GM12878 (cell line): ENCODE measurements at regions not wholly inside any gene's neighbourhood (a gene's known extent, or its start where the extent isn't known, plus 50 kb on each side); places are given as distances from the start of the nearest gene placed in this dataset.

Experiments used
- ATAC-seq: fragments of 200-7000 bp; cut with Tn5 transposase; 3 replicates; pipeline ENCODE4 v1.9.1; 2020; ENCODE audit warnings: mild to moderate bottlenecking, moderate library complexity
- BruUV-seq: library from RNA; stranded (reverse); fragments of 400-500 nt; replicated peaks from 2 replicates; lab custom pipeline; 2021; lab: Mats Ljungman, UMichigan
- CTCF ChIA-PET: fragments of 300-600 bp; sonication (Branson Sonifier 250); formaldehyde crosslinking; extraction: SDS; loops from one replicate; lab custom pipeline; 2021; ENCODE audit warnings: inconsistent platforms; lab: Yijun Ruan, JAX
- POLR2A ChIA-PET: fragments of 350-600 bp; formaldehyde crosslinking; extraction: SDS; loops from one replicate; lab custom pipeline; 2021; ENCODE audit warnings: inconsistent platforms; lab: Charles Lee
- RAD21 ChIA-PET: fragments of 300-600 bp; sonication (Branson Sonifier 250); formaldehyde crosslinking; loops from one replicate; lab custom pipeline; 2023; ENCODE audit warnings: antibody characterized with exemption; ENCODE audit not compliant: unreplicated experiment; lab: Charles Lee
- SMC1A ChIA-PET: fragments of 300-600 bp; sonication (Branson Sonifier 250); formaldehyde crosslinking; loops from one replicate; lab custom pipeline; 2023; ENCODE audit not compliant: unreplicated experiment, uncharacterized antibody; lab: Charles Lee
- DNase-seq: peaks from one replicate; pipeline ENCODE4 v3.0.0-alpha.2; 2011; ENCODE audit warnings: low read depth, low spot score
- FAIRE-seq: peaks from 3 replicates; lab custom pipeline; 2011; peaks lifted over from hg19 to GRCh38; lab: Jason Lieb, UNC
- H2AFZ ChIP-seq: 2 replicates; pipeline ENCODE4 v1.6.0; 2011; ENCODE audit warnings: low read depth, low read length, control low read depth; ENCODE audit not compliant: control insufficient read depth
- H3K27ac ChIP-seq: 2 replicates; pipeline ENCODE4 v1.5.1; 2011; ENCODE audit warnings: control low read depth; ENCODE audit not compliant: control insufficient read depth, insufficient read depth
- H3K27me3 ChIP-seq, 2 experiments: replicated peaks in 1 of 2; 2 replicates each; pipeline versions ENCODE4 v1.6.0 to v1.6.1; 2011; ENCODE audit warnings: low read length in 1 of 2; ENCODE audit not compliant: control insufficient read depth in 2 of 2, insufficient read depth in 2 of 2
- H3K36me3 ChIP-seq, 2 experiments: 2 replicates each; pipeline ENCODE4 v1.5.1; 2011; ENCODE audit warnings: low read length in 1 of 2; ENCODE audit not compliant: control insufficient read depth in 2 of 2, insufficient read depth in 2 of 2
- H3K4me1 ChIP-seq: 2 replicates; pipeline ENCODE4 v1.6.1; 2011; ENCODE audit warnings: mild to moderate bottlenecking, low read length, moderate library complexity, mixed read lengths; ENCODE audit not compliant: control insufficient read depth, insufficient read depth
- H3K4me2 ChIP-seq: 2 replicates; pipeline ENCODE4 v1.6.0; 2011; ENCODE audit warnings: control low read depth; ENCODE audit not compliant: control insufficient read depth, insufficient read depth
- H3K4me3 ChIP-seq: fragments of 200-600 bp; sonication (generic); 2 replicates; pipeline ENCODE4 v1.5.1; 2016
- H3K79me2 ChIP-seq: 2 replicates; pipeline ENCODE4 v1.6.0; 2011; ENCODE audit warnings: low read length; ENCODE audit not compliant: control insufficient read depth, insufficient read depth
- H3K9ac ChIP-seq: 2 replicates; pipeline ENCODE4 v1.8.0; 2011; ENCODE audit warnings: low read length, control low read depth, mixed read lengths; ENCODE audit not compliant: control insufficient read depth, insufficient read depth
- H3K9me3 ChIP-seq: replicated peaks from 3 replicates; pipeline ENCODE4 v1.5.1; 2011; ENCODE audit warnings: mild to moderate bottlenecking, low read length; ENCODE audit not compliant: control insufficient read depth, insufficient read depth
- H4K20me1 ChIP-seq: 2 replicates; pipeline ENCODE4 v1.6.0; 2011; ENCODE audit not compliant: control insufficient read depth, insufficient read depth
- DPF2 ChIP-seq: fragments of 450-650 bp; IDR thresholded peaks from 2 replicates; pipeline ENCODE4 v1.6.1; 2017; ENCODE audit warnings: mild to moderate bottlenecking
- HDAC6 ChIP-seq: fragments of 200-600 bp; sonication (generic); IDR thresholded peaks from one replicate; pipeline ENCODE4 v1.8.0; 2017; ENCODE audit warnings: antibody characterized with exemption; ENCODE audit not compliant: unreplicated experiment
- PML ChIP-seq: IDR thresholded peaks from 2 replicates; pipeline ENCODE4 v1.6.1; 2012; ENCODE audit warnings: low read length, inconsistent platforms
- RELA ChIP-seq: fragments of 450-650 bp; IDR thresholded peaks from 2 replicates; pipeline ENCODE4 v1.8.0; 2014; ENCODE audit warnings: borderline replicate concordance; ENCODE audit not compliant: partially characterized antibody
- RFX5 ChIP-seq: IDR thresholded peaks from 2 replicates; pipeline ENCODE4 v1.6.1; 2011; ENCODE audit warnings: low read depth, low read length, improper control_type of control experiment
- WGBS: methylation state at CpG from one replicate; pipeline ENCODE4 v1.1.6; 2016; ENCODE audit warnings: low lambda C conversion rate; ENCODE audit not compliant: insufficient replicate concordance, insufficient coverage; ENCODE audit errors: missing lambda C conversion rate; 5-methylcytosine and 5-hydroxymethylcytosine counted together
- in situ Hi-C: fragments of 300-500 bp; cut with MboI; formaldehyde crosslinking; loops from 9 replicates; pipeline ENCODE4 v1.14.3; 2018; ENCODE audit warnings: mixed read lengths
- intact Hi-C: fragments of 100-400 bp; cut with micrococcal nuclease; formaldehyde crosslinking; loops from one replicate; pipeline ENCODE4 v1.14.2; 2022; ENCODE audit not compliant: unreplicated experiment
- TF ChIP-seq, protein P1 (sequence below): fragments of 450-650 bp; IDR thresholded peaks from 2 replicates; pipeline ENCODE4 v1.6.1; 2017; ENCODE audit warnings: mild to moderate bottlenecking, low read depth, inconsistent platforms; ENCODE audit not compliant: poor library complexity, severe bottlenecking

DNA sequence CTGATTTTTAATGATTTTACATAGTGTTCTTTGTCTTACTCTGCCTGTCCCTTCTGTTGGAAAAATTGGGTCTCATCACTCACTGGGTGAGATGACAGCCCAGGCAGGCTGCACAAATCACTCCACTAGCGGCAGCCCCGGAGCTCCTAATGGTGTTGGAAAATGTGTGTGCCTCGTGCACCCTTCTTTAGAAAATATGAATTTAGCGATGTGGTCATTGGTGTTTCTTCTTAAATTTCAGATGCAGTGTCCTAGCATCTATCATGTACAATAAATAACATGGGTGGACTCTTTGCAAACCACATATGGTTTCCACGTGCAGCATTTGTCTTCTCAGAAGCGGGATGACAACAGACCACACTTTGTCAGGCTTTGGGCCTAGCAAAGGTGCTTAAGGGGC lies 194.2 kb downstream of the ACKR3 start:
- H3K4me3 ChIP-seq = no peak overlapping the region
- no peak overlapping the region for H3K4me2 ChIP-seq
- CTCF ChIA-PET = no interaction called here
- no peaks in the 10 kb centered on the region for H4K20me1 ChIP-seq
- H3K9me3 ChIP-seq = no peaks in the 10 kb centered on the region
- H3K36me3 ChIP-seq = no peaks in the 10 kb centered on the region
- H3K79me2 ChIP-seq = no peaks in the 10 kb centered on the region
- H3K4me1 ChIP-seq = no peaks in the 10 kb centered on the region
- ATAC-seq = no peak
- no peak overlapping the region for H3K9ac ChIP-seq
- no peak for TF ChIP-seq DPF2
- TF ChIP-seq RELA = no peak
- TF ChIP-seq, all 136 proteins: peak for 0
- no peak overlapping the region for H3K27ac ChIP-seq
- 59% methylated on average over 6 of the region's 6 CpGs for WGBS
- intact Hi-C loops (no loop called here), in situ Hi-C loops (no loop called here)
- H2AFZ ChIP-seq = no peak overlapping the region
- no TSS peak for BruUV-seq
- ChIA-PET POLR2A (no interaction called here), RAD21 (no interaction called here), SMC1A (no interaction called here)
- H3K27me3 ChIP-seq = no peaks in the 10 kb centered on the region; a peak in 1 of 4 replicates
- no peak for FAIRE-seq
- DNase-seq = no peak

DNA sequence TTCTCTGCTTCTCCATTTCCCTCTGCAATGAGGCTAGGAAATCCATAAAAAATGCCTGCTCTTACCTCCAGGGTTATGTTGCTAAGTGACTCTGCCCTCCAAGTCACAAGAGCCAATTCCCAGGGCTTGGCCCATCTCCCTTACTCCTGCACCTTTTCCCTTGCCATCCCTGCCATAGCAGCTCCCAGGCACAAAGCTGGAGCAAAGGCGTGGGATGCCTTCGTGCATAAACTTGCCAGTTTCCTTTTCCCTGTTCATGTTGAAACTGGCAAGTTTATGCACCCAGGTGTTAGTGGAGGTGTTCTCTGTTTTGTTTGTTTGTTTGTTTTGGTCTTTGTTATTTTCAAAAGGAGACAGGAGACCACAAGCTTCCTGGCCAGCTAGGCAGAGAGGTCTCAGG lies 195.1 kb downstream of the ACKR3 start:
- Histone ChIP-seq H3K9ac (no peak overlapping the region), H2AFZ (no peak overlapping the region), H3K27me3 (no peaks in the 10 kb centered on the region; a peak in 2 of 4 replicates), H3K4me3 (no peak overlapping the region), H3K27ac (no peak overlapping the region), H3K79me2 (no peaks in the 10 kb centered on the region), H3K4me1 (no peaks in the 10 kb centered on the region), H3K9me3 (no peaks in the 10 kb centered on the region), H4K20me1 (no peaks in the 10 kb centered on the region), H3K36me3 (no peaks in the 10 kb centered on the region), H3K4me2 (no peak overlapping the region)
- 7% methylated on average over 2 of the region's 2 CpGs for WGBS
- SMC1A ChIA-PET = no interaction called here
- TF ChIP-seq HDAC6 (no peak), RFX5 (no peak), PML (no peak)
- TF ChIP-seq, protein P1, sequence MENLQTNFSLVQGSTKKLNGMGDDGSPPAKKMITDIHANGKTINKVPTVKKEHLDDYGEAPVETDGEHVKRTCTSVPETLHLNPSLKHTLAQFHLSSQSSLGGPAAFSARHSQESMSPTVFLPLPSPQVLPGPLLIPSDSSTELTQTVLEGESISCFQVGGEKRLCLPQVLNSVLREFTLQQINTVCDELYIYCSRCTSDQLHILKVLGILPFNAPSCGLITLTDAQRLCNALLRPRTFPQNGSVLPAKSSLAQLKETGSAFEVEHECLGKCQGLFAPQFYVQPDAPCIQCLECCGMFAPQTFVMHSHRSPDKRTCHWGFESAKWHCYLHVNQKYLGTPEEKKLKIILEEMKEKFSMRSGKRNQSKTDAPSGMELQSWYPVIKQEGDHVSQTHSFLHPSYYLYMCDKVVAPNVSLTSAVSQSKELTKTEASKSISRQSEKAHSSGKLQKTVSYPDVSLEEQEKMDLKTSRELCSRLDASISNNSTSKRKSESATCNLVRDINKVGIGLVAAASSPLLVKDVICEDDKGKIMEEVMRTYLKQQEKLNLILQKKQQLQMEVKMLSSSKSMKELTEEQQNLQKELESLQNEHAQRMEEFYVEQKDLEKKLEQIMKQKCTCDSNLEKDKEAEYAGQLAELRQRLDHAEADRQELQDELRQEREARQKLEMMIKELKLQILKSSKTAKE = no peak
- no TSS peak for BruUV-seq
- in situ Hi-C loops (no loop called here), intact Hi-C loops (no loop called here)
- POLR2A ChIA-PET = no interaction called here
- ATAC-seq = no peak
- RAD21 ChIA-PET = no interaction called here
- FAIRE-seq = no peak
- CTCF ChIA-PET = no interaction called here
- DNase-seq = no peak
